Hippocampal formation (tissue), 2 donors: ENCODE measurements at regions not wholly inside any gene's neighbourhood (a gene's known extent, or its start where the extent isn't known, plus 50 kb on each side); places are given as distances from the start of the nearest gene placed in this dataset.

Experiments used
- DNase-seq, 2 donors: peaks; one replicate each; lab custom pipeline; 2025; lab: John Stamatoyannopoulos, UW

DNA sequence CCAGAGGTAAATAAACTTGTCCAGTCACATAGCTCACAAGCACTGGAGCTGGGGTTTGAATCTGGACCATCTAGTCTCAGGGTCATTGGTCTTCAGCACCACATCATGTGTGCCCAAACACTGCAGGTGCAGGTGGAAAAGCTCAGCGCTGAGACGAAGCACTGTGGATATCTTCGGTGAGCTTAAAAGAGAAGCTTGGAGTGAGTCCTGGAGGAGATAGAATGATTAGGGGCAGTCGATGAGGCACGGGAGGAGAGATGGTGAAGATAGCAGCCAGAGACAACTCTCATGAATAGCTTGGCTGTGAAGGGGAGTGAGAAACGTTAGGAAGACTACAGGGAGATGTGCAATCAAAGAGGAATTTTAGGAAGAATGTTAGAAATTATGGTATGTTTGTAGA is 389.3 kb downstream of the FGF9 start:
- DNase-seq: no peak

DNA sequence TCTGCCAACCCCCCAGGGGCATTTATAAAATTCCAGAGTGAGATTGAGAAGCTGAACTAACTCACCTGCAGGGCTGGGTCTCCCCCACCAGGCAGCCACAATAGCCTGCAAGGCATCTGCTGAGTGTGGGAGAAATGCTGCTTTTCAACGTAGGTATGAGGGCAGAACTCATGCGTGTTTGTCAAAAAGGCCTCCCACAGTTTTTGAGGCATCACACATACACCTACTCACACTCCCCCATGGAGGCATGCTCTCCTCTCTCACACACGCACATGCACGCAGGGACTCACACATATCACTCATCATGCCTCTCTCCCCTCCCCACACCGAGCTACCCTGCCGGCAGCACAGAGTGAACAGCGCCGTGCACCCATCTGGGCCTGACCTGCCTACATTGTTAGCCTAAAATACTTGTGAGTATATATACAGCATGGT is 390.5 kb downstream of the FGF9 start:
- DNase-seq: no peak

DNA sequence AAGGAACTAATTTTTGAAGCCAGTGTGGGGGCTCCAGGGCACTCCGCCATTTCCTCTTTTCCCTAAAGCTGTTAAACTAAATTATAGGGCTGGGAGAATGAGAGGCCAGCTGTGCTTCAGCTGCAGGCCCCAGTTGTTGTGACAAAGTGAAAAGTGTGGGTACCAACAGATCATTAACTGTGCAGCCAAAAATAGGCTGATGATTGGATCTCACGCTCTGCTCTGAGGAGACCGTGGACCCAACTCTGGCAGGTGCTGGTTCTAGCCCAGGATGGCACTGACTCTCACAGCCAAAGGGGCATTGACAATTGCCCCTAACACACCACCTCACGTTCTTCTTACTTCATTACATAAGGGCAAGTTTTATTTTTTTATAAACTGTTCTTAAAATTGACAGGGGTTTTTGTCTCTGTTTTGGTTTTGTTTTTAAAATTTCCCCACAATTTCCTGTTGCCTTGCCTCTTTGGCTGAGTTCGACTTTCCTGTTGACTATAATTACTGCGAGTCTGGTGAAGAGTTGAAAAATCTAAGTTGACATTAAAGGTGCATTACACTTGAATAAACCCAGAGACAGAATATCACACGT is 391.0 kb downstream of the FGF9 start:
- DNase-seq: no peak

DNA sequence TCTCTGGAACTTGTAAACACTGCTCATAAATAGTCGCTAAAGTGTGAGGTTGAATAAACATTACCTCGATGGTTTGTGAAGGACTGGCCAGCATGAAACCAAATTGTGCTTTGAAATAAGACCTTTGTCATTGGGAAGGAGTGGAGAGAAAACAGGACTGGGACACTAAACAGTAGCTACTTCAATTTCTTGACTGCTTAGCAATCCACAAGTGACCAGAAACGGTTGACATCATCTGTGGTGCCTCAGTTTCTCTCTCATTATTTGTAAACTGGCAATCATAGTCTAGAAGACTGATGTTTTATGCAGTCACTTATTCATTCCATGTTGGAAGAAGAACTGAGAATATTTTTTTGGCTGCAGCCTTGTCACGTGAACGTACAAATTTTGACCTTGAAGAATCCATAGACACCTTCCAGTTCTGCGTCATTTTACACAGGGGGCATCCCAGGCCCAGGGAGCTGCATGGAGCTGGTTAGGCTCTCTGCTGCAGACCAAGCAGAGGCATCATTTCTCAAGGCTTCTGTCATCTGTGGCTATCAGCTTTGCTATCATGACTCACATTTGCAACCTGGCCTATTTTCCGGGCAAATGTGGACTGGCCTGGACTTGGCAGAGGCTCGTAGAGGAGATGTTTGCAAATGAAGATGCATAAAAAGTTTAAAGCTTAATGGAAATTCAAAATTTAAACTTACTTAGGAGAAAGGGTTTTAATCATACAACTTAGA is 391.8 kb downstream of the FGF9 start:
- DNase-seq: no peak

DNA sequence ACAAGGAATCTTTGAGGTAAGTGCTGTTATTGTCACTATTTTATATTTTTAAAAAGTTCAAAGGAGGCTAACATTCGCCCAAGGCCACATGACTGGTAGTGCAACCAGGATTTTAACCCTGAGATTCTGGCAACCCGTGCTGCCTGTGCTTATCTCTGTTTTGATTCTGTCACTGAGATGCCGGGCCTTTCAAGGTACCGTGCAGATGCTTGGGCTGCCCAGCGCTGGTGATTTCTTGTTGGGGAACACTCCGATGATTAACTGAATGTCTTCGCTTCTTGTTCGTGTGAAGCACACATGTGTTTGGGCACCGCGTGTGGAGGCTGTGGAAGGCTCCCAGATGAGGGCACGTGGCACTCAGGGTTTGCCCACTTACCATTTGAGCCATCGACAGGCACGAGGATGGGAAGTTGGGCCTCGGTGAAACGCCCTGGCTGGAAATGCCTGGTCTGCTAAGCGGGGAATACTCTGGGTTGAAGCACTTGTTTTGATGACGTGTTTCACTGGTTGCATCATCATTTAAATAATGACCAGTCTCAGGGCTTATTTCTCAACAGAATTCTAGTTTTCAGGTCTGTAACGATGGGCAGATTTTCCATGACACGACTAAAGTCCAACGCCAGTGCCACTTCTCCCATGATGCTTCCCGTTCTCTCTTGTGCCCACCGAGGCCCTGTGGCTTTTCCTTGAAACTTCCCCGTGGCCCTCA is 392.7 kb downstream of the FGF9 start:
- DNase-seq: no peak

DNA sequence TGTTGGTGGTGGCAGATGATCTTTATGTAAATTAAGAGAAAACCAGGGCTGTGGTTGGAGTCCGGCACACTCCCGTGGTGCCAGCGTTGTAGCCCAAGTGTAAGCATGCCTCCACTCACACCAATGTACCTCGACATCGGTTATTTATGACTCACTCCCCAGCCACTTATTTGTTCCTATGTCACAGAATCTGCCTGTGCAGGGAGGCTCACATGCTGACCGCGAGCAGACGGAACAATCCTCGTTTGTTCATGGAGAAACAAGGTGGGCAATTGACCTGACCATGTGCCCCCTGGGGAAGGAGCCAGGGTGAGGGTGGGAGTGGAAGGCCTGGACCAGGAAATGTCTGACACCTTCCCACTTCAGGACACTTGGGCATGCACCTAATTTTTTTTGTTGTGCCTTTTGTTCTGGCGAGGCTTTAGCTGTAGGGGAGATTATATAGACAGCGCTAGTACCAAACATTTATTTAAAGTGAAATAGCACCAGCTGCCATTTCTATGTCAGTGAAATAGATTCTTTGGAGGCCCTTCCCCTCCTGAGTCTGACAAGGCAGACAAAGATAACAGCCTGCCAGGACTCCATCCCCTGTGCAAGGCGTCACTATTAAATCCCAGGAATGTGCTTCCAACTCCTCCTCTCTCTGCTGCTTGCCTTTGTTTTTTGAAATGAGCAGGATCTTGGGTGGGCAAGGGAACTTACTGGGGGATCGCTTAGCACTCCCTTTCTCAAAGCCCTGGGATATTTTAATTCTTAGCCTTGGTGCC is 394.2 kb downstream of the FGF9 start:
- DNase-seq: no peak

DNA sequence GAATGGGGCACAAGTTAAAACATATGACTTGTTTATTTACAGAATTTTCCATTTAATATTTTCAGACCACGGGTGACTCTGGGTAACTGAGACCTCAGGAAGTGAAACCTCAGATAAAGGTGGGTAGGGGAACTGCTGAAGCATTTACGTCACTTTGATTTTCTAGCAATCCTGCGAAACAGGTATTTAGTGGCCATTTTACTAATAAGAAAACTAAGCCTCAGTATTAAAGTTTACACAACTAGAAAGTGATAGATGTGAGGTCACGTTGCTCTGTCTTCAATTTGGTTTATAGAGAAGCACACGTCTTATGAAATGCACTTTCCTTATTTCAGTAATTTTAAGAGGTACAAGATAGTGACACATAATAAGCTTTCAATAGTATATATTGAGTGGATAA is 402.8 kb downstream of the FGF9 start:
- DNase-seq: no peak

DNA sequence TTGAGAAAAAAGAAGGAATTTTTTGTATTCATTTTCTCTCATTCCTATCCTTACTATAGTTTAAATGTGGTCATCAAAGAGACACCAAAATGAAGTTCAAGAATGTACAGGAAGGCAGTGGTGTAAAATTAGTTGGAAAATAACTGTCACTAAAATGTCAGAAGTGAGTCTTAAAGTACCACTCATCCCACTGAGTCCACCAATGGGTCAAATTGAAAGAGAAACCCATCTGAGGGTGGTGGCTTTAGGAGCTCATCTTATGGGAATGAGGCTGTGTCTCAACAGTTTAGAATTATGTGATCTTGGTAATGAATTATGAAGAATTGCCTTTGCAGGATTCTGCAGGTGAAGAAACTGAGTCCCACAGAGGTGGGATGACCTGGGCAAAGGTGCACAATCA is 403.5 kb downstream of the FGF9 start:
- DNase-seq: no peak

DNA sequence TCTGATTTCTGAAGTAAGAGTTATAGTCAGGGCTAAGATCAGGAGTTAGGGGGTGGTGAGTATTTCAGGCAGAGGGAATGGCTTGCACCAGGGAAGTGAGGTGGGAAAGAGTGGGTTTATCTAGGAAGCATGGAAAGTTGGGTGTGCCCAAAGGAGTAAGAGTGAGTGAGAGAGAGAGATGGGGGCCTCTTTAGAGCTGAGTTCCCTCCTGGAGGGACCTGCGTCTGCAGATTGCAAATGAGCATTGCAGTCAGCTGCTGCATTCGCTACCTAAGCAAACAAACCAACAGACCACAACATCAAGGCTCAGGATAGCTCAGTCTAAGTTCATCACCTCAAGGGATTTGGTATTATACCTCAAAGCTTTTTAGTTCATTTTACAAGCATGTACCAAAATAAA is 405.8 kb downstream of the FGF9 start:
- no peak for DNase-seq

DNA sequence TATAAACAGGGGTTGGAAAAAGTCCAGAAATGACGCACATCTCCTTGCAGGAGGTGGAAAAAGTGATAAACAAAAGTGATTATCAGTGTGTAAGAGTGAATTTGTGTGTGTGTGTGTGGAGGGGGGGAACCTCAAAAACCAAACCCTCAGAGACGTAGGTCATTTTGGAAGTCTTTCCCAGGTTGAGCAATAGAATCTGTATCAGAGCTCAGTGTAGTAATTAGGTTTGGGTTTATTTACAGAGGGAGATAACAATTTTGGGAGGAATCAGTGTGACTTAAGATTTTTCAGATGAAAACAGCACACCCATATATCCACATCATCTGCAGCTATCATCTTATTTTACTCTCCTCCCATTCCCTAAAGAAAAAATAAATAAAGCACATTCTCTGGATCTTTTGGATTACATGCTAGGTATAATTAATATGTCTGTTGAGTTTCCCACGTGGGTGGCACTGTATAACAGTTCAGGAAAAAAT is 406.4 kb downstream of the FGF9 start:
- DNase-seq: no peak

DNA sequence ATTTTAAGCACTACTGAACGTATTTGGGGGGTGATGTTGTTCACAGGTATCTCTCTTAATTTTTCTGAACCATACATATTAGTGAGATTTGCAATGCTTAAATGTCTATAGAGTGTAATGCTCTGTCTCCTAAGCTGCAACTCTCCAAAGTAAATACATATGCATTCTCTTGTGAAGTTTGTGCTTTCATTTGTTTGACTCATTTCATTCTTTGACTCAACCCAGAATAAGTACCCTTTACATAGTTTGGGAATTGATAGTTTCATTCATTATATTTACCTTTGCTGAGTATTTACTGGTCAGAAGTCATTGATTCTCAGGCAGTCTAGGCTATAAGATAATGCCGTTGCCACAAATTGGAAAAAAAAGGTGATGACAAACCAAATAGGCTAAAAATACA is 406.9 kb downstream of the FGF9 start:
- no peak for DNase-seq

DNA sequence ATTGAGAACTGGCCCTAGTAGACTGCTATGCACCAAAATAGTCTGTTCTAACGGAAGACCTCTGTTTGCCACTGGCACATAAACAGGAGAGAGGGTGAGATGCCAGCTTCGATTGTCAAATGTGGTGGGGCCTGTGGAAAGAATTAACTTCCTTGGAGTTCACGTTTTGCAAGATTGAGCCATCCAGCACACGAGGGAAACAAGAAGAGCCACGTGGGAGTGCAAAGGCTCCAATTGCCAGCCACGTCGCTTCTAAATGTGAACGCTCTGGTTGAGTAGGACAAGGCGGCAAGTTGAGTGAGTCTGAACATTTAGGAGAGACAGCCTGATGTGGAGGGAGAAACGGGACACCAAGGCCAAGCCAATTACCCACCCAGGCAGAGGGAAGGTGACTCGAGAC is 409.1 kb downstream of the FGF9 start:
- DNase-seq: no peak

DNA sequence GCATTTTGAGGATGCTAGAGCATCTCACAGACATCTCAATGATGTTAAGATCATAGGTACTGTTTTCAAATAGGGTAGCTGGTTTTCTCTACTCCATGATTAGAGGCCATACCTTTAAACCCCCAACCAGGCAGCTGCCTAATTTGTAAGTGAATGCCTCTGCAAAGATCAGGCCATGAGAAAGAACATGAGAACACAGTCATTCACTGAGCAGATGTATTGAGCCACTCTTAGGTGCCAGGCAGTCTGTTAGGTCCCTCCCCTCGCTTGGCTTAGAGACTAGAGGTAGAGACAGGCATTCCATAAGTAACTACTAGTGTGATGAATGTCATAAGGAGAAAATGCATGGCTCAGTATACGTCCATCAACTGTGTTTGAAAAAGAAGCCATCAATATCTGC is 410.0 kb downstream of the FGF9 start:
- DNase-seq: no peak

DNA sequence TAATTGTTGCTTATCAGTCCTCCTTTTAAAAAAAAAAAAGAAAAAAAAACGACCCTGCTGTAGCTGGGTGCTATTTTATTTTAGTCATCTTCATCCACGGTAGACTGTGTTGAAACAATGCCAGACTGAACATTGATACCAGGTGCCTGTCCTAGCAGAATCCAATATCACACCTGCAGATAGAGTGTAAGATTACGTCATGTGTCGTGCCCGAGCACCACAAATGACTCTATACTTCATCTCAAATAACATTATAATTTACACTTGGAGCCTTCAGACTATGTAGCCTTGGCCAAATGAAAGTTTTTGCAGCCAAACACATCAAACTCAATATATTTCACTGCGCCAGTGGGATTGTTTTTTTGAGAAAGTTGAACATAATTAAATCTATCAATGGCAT is 410.6 kb downstream of the FGF9 start:
- no peak for DNase-seq

DNA sequence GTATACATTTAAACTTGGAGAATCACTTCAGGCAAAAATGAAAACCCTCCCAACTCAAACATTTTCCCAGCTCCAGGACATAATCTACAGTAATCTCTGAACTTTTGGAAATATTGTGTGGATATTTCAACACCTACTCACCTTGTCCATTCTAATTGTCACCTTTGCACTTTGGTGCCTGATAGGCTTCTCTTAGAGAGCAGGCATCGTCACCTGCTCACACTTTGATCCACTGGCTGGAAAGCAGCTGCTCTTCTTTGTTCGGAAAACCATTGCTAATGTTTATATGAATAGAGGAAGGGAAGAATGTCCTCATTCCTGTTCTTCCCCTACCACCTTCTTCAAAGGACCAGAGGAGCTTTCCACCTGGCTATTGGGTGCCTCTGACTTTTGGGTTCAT is 411.2 kb downstream of the FGF9 start:
- no peak for DNase-seq

DNA sequence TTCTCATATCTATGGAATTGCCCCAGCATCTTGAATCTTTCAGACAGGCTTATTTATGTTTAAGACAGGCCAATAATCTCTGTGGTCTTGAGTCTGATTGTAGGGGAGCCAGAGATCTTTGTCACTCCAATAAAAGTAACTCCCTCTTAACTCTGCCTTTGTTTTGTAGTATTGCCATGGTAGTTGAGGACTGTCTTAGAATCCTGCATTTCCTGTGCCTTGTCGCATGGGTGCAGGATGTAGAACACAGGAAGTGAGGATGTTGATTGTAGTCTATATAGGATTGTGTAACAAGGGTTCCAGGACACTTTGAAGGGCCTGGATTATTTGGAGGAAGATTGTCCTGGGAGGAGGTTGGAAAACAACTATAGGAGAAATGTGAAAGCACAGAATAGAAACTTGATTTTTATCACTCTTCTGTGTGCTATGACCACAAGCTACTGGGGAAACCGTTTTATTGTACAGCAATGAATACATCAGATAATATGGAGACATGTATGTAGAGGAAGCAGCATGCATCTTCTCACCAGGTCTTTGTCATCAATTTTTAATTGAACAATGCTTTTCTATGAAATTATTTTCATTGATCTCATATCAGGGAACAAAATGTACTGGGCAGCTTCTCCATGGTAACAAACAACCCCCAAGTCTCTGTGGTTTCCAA is 411.7 kb downstream of the FGF9 start:
- no peak for DNase-seq

DNA sequence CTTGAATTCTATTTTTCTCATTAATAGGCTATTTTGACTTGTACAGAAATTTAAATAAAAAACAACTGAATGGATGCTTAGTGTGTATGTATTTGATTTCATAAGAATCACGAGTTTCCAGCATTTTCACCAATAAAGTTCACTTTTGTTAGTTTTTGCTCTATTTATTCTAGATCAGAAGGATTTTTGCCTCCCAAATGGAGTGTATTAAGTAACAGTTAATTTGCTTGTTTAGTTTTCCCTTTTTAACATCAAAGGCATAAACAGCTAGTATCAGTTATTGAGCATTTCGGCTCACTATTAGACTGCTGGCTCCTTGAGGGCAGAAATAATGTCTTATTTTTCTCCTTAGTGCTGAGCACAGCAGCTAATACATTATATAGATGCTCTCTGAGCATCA is 414.1 kb downstream of the FGF9 start:
- DNase-seq: no peak

DNA sequence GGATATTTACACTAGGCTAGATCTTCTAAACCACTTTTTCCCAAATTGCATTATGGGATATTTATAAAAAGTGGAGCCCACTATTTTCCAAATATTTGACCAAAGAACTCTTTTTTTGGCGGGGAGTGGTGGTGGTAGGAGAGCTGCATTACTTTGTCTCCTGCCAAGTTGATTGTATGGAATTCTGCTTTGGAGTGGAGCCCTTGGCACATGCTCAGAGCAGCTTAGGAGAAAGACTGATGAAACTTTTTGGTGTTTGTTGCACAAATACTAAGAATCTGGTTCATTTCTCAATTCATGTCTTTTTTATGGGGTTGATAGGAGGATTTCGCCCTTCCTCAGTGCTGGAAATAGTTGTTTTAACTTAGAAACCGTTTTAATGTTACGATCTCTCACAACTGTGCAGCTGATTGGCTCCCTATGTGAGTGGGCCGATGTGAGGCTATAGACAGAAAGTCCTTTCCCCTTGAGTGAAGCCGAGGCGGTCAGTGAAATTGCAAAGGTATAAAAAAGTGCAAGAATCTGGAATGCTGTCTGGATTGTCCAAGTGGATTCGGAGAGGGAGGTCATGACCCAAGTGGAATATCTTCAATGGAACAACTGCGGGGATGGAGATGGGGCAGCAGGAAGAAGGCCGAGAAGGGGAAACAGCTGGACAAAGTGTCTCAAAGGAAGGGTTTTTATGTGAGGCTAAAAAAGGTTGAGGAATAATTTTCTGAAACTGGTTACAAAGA is 415.9 kb downstream of the FGF9 start:
- DNase-seq: no peak

DNA sequence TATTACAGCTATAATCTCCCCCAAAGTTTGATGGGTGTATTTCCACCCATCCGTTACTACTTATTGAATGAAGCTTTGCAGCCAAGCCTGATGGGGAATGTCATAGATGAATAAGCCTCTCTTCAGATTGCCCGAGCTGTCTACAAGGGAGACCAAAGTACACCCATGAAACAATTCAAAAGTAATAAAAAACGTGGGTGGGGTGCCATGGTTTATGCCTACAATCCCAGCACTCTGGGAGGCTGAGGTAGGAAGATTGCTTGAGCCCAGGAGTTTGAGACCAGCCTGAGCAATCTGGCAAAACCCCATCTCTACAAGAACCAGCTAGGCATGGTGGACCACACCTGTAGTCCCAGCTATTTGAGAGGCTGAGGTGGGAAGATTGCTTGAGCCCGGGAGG is 419.2 kb downstream of the FGF9 start:
- DNase-seq: no peak

DNA sequence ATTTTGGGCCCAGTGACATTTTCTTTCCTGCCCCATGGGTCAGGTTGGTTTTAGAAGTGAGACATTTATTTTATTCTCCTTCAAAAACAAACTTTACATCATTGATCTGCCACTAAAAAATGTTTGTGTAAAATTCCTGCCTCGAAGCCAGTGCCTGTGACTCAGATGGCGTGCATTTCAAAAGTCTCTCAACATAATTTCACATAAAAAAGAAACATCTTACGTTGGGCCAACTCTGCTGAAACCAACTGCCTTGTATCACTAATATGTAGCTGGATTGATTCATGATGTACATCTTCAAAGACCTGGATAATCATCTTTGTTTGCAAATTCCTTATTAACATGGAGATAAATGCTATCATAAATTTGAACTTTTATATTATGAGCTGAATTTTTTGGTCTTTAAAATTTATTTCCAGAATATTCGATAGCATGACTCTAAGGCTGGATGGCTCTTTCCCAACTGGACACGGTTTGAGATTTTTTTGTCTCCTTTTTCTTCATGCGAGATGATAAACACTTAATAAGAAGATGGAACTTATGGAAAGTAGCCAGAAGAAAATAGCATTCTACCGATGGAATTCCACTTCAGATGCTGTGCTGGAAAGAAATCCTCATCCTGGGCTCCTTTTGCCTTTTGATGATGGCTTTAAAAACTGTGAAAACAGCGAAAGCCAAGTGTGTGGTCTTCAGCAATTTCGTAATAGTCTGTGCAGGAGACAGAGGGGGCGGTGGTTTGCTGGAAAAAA is 420.5 kb downstream of the FGF9 start:
- no peak for DNase-seq

DNA sequence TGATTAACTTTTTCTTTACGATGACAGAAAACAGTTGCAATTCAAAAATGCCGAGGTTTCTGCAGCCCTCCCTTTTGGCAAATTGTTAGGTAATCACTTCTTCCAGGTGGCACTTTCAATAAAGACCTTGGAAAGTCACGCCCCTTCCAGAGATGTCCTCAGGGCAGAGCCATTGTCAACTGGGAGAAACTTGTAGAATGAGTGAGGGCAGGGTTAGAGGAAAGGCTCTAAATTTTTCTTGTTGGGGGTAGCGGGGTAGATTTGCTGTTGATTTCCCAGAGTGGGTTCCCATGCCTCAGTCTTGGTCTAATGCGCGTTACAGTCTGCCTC is 421.1 kb downstream of the FGF9 start:
- no peak for DNase-seq
